SHP77 (cell line): ENCODE measurements at regions not wholly inside any gene's neighbourhood (a gene's known extent, or its start where the extent isn't known, plus 50 kb on each side); places are given as distances from the start of the nearest gene placed in this dataset.
"Not testable (repeated sequence)": the region's sequence is repeated elsewhere in the genome, so short reads cannot be mapped to it uniquely, and the experiment has no call there.

Experiments
- DNase-seq, 2 experiments: peaks; one replicate each; lab custom pipeline; 2025; lab: John Stamatoyannopoulos, UW

DNA sequence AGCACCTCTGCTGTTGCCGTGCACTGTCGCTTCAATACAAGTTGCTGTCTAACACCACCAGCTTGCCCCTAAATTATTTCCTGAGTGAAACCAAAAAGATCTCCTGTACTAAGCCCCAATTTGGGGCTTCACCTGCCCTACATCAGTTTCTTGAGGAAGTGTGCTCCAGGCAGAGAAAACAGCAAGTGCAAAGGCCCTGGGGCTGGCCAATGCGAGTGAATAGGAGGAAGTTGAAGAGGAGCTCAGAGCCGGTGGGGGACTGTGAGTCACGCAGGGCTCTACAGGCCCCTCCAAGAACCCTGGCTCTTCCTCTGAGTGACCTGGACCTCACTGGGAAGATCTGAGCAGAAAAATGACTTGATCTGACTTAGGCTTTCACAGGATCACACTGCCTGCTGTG lies 117.2 kb downstream of the IPO8 start:
- DNase-seq: no peak

DNA sequence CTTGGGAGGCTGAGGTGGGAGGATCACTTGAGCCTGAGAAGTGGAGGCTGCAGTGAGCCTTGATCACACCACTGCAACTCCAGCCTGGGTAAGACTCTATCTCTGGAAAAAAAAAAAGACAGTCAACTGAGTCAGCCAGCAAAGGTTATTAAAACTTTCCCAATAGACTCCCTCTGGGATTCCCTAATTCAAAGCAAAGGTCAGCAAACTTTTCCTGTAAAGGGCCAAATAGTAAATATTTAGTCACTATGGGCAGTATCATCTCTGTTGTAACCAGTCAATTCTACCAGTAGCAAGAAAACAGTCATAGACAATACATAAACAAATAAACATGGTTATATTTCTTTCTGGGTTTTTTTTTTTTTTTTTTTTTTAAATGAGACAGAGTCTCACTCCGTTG lies 122.5 kb downstream of the IPO8 start:
- DNase-seq: no peak

- DNase-seq: no peak
These were observed 125.3 kb downstream of the IPO8 start for GRCh38 chr12:30570211-30570890.

GRCh38 chr12:30569426-30569825 lies 126.2 kb downstream of the IPO8 start:
- no peak for DNase-seq

GRCh38 chr12:30568453-30568852 lies 127.2 kb downstream of the IPO8 start:
- DNase-seq: no peak

DNA sequence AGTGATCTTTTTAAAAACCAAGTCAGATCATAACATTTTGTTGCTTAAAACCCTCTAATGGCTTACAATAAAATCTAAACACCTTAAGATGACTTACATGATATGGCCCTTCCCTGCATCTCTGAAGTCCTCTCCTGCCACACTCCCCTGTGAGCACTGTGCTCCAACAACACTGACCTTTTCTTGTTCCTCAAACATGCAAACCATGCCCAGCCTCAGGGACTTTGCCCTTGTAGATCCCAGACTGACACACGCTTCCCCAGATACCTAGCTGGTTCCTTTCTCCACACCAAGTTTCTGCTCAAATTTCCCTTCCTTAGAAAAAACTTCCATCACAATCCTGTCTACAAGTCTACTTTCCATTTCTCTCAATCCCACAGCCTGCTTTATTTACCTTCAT lies 128.6 kb downstream of the IPO8 start:
- DNase-seq: no peak

DNA sequence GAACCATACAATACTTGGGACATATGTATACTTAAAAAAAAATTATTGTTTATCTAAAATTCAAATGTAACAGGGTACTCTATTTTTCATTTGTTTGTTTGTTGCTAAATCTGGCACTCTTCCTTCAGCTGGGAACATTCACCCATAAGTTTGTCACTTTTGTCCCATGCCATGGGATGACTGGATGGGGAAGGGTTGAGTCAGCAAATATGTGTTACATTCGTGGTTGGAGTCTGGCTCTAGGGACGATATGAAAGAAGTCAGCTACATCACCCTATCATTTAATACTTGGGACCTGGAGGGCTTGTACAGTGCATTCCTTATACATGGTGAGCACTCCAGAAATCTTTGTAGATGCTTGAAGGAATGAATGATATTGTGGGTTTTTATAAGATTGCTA lies 131.3 kb downstream of the IPO8 start:
- no peak for DNase-seq

DNA sequence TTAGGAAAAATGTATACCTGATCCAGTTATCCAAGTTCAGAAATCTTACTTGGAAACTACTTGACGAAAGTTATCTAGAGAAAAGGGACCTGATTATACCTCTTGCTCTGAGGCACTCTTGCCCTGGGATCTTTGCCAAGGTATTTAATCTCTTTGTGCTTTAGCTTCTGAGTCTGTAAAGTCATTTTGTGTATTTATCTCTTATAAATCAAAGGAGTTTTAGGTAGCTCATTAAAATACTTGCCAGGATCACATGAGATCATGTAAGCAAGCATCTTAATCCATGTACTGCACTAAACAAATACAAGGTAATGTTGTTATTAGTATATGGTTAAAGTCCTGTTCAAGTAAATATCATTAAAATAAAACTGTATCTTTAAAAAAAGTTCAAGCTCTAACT lies 147.5 kb downstream of the IPO8 start:
- DNase-seq: no peak

DNA sequence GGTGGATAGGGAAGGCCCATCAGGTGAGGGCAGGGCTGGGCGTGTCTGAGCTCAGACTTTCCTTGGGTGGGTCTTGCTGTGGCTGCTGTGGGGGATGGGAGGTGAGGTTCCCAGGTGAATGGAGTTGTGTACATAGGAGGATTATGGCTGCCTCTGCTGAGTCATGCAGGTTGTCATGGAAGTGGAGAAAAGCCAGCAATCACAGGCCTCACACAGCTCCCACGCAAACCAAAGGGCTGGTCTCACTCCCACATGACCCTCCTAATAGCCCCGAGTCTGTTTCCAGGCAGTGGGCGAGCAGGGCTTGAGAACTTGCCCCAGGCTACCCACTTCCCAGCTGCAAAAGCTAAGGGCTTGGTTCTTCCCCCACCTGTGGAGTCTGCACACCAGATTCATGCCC lies 149.5 kb downstream of the IPO8 start:
- peak in 1 of 2 experiments; percentile 8 for DNase-seq

GRCh38 chr12:30544704-30545103 lies 151.0 kb downstream of the IPO8 start:
- DNase-seq: not testable (repeated sequence)

- no peak for DNase-seq
These were observed 158.4 kb downstream of the IPO8 start for GRCh38 chr12:30537228-30537627.

- no peak for DNase-seq
These were observed 162.0 kb downstream of the IPO8 start for GRCh38 chr12:30533558-30534265.

DNA sequence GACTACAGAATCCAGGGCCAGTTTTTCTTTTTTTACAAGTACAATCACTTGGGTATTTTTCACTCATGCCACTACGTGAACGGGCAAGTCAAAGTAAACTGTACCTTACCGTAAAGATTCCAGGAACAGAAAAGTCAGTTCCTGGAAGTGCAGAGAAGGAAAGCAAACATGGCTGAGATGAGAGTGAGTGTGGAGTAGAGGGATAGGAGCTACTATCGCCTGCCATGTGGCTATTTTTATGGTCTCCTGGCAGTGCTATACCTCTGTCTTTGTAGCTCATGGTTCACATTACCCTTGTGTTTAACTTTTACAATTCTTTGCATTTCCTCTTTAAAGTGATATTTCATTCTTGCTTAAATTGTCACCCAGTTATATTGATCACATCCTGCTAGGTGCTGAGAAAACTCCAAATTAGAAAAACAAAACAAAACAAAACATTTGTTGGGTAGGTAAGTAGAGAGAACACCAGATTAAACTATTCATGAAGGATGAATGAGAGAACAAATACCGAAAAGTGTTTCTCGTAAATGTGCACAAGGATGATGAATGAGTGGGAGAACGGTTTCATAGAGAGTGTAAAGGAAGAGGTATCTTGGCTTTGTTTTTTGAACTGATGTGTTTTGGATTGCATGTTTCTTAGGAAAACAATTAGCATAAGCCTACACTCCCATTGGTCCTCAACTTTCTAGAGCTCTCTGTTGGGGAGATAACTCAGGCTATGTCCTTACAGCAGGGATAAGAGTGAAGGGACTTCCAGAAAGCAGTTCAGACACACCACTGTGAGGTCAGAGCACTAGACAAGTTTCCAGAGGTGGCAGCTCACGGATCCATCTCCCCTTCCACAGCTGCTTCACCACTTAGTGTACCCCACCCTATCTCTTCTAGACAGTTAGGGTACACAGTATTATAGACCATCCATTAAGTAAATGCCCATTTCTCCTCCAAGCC lies 163.7 kb downstream of the IPO8 start:
- peak in 1 of 2 experiments; percentile 20 for DNase-seq

DNA sequence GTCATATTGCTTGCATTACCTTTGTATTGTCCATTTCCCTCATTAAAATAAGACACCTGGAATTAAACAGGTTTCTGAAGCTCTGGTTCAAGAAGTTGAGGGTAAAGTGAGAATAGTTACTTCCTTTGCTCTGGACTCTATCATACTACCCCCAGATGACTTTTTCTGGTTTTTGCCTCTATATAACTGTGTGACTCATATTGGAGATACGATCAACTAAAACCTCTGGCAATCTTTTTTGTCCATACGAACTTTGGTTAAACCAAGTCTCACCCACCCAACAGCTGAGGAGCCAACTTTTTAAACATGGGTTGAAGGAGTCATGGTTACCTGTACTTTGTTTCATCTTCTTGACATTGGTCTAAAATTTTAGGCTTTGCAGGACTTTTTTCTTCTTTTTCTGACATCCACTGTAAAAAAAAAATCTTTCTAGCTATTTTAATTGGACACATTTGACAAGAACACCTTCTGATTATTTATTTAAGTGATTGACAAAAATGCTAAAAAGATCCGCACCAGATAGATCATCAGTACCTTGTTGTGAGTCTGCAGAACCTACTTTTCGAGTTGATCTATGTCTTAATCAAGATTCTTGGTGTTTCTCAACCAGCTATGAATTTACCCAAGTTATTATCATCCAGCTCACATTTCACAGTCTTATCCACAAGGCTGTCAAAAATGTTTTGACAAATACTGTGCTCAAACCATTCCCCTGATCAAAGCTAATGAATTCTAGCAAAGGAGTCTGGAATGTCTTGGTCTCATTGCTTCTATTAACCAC lies 166.0 kb downstream of the IPO8 start:
- no peak for DNase-seq

DNA sequence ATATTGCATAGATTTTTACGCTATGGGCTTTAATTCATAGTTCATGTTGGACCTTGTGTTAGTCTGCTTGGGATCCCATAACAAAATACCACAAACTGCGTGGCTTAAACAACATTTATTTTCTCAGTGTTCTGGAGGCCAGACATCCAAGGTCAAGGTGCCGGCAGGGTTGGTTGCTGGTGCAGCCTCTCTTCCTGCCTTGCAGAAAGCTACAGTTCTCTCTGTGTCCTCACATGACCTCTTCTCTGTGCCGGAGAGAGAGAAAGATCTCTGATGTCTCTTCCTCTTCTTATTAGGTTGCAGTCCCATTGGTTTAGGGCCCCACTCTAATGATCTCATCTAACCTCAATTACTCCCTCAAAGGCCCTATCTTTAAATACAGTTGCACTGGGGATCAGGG lies 170.5 kb downstream of the IPO8 start:
- DNase-seq: no peak

- not testable (repeated sequence) for DNase-seq
These were observed 175.4 kb downstream of the IPO8 start for GRCh38 chr12:30520285-30520684.

- DNase-seq: peak; percentile 19 to 49
These were observed 176.1 kb downstream of the IPO8 start for GRCh38 chr12:30519535-30519934.

DNA sequence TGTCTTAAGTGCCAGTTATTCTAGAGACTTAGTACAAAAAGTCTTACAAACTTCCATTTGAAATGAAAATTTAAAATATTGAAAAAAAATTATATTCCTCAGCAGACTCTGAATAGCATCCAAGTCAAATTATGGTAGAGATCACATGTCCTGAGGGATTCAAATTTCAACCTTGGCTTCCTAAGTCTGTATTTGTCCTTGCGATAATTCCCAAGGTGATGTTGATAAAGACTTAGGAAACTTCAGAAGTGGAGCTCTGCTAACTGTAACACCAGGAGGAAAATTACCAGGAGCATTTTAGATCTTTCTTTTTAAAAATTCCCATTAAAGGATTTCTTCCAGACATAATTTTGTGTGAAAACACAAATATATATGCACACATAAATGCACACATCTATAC lies 178.3 kb downstream of the IPO8 start:
- no peak for DNase-seq

GRCh38 chr12:30515351-30515750 lies 180.3 kb downstream of the IPO8 start:
- DNase-seq: no peak

GRCh38 chr12:30514666-30515065 lies 181.0 kb downstream of the IPO8 start:
- DNase-seq: no peak

DNA sequence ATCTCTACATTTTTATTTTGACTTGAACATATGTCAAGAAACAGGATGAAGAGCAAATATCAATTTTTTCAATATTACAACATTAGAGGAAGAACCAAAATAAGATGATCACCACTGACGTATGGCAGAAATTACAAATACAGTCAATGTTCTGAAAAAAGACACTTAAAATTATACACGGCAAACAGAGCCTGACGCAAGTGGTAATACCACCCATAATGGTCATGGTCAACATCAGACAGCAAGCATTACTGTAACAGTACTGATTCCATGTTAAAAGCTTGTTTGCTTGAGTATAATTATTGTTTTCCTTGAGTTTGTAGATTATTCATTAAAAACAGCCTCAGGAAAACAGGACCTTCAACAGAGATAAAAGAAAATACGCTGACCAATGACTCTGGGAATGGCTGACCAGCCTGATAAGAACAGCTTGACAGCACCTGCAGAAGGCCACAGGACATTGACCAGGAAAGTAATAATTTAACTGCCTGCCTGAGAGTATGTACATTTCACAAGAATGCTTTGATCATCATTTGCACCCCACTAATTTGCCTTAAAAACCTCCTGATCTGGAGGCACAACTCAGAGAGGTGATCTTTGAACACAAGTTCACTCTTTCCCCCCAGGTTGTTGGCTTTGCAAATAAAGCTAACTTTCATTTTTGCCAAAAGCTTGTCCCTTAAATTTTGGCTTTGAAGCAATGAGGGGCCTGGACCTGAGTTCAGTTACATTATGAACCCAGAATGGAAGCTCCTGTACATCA lies 187.3 kb downstream of the IPO8 start:
- no peak for DNase-seq
